Vagina (tissue), 2 donors: ENCODE measurements at regions not wholly inside any gene's neighbourhood (a gene's known extent, or its start where the extent isn't known, plus 50 kb on each side); places are given as distances from the start of the nearest gene placed in this dataset.

ENCODE experiments used
- CTCF ChIP-seq, 3 experiments: fragments of 450-650 bp in 2 of 3; fragments of 200-600 bp in 1 of 3; sonication (generic) in 1 of 3; IDR thresholded peaks; one replicate each; pipeline ENCODE4 v1.5.1; 2017 to 2019; ENCODE audit warnings: antibody characterized with exemption in 3 of 3, mild to moderate bottlenecking in 2 of 3, moderate library complexity in 2 of 3
- POLR2A ChIP-seq, 2 donors: fragments of 450-650 bp; IDR thresholded peaks; one replicate each; pipeline ENCODE4 v1.6.1; 2017; ENCODE audit warnings: antibody characterized with exemption in 2 of 2, mild to moderate bottlenecking in 2 of 2, moderate library complexity in 2 of 2

- TF ChIP-seq POLR2A (IDR thresholded peaks at IDR 0.05) (no peak), CTCF (IDR thresholded peaks at IDR 0.05) (no peak)
Measured at GRCh38 chr13:108575430-108575829, 54.0 kb upstream of the MYO16 start.
